ENCODE measurements at regions not wholly inside any gene's neighbourhood (a gene's known extent, or its start where the extent isn't known, plus 50 kb on each side); places are given as distances from the start of the nearest gene placed in this dataset.

DNA sequence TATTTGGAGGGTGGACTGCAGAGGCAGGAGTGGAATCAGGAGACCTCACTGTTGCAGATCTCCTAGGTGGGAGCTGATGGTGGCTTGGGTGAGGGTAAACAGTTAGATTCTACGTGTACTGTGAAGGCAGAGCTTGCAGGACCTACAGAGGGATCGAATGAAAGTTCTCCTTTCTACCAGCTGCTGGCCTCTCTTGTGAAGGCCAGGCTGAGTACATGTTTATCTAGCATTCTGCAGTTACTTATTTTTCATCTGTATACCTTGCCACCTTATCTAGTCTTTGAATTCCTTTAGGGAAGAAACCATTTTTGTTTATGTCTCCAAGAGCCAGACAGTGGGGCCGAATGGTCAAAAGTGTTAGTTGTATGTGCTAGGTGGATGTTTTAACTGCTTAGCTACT is 57.6 kb downstream of the PTTG1 start:
- Histone ChIP-seq H3K9ac (ENCODE audit: low read depth, low read length) (no peak overlapping the region), H3K36me3 (ENCODE audit: insufficient read depth, low read length) (no peaks in the 10 kb centered on the region), H3K9me3 (ENCODE audit: control insufficient read depth, insufficient read depth, low read length) (no peaks in the 10 kb centered on the region), H3K4me1 (ENCODE audit: insufficient read depth, low read length) (peaks cover 36% of the 10 kb centered on the region)

GRCh38 chr5:160479926-160480325 is 58.3 kb downstream of the PTTG1 start:
- Histone ChIP-seq H3K9ac (ENCODE audit: low read depth, low read length) (no peak overlapping the region), H3K36me3 (ENCODE audit: insufficient read depth, low read length) (no peaks in the 10 kb centered on the region)

GRCh38 chr5:160480652-160481051 is 59.0 kb downstream of the PTTG1 start:
- Histone ChIP-seq H3K4me1 (ENCODE audit: insufficient read depth, low read length) (peaks cover 50% of the 10 kb centered on the region), H3K36me3 (ENCODE audit: insufficient read depth, low read length) (no peaks in the 10 kb centered on the region), H3K9ac (ENCODE audit: low read depth, low read length) (no peak overlapping the region), H3K9me3 (ENCODE audit: control insufficient read depth, insufficient read depth, low read length) (no peaks in the 10 kb centered on the region)

More at GRCh38 chr5:160479926-160480325, 58.3 kb downstream of the PTTG1 start:
- Histone ChIP-seq H3K9me3 (ENCODE audit: control insufficient read depth, insufficient read depth, low read length) (no peaks in the 10 kb centered on the region), H3K4me1 (ENCODE audit: insufficient read depth, low read length) (peaks cover 43% of the 10 kb centered on the region)

DNA sequence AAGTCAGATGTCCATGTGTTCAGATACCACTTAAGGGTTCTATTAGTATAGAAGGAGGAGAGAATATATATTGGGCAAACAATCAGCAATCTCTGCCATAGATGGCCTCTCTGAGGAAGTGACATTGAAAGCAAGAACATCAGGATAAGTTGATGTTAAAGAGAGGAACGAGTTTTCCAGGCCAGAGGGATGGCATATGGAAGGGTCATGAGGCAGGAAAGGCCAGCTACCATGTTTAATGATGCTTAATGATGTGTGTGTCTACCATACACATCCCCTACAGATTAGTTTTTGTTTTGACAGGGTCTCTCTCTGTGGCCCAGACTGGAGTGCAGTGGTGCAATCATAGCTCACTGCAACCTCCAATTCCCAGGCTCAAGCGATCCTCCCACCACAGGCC is 63.0 kb downstream of the PTTG1 start:
- H3K36me3 ChIP-seq (ENCODE audit: insufficient read depth, low read length): no peaks in the 10 kb centered on the region
- H3K9me3 ChIP-seq (ENCODE audit: control insufficient read depth, insufficient read depth, low read length): no peaks in the 10 kb centered on the region
- H3K9ac ChIP-seq (ENCODE audit: low read depth, low read length): no peak overlapping the region
- H3K4me1 ChIP-seq (ENCODE audit: insufficient read depth, low read length): peaks cover 26% of the 10 kb centered on the region

GRCh38 chr5:160485364-160485969 is 63.8 kb downstream of the PTTG1 start:
- peaks cover 23% of the 10 kb centered on the region for H3K4me1 ChIP-seq (ENCODE audit: insufficient read depth, low read length)
- H3K9me3 ChIP-seq (ENCODE audit: control insufficient read depth, insufficient read depth, low read length): no peaks in the 10 kb centered on the region
- H3K36me3 ChIP-seq (ENCODE audit: insufficient read depth, low read length): no peaks in the 10 kb centered on the region
- H3K9ac ChIP-seq (ENCODE audit: low read depth, low read length): no peak overlapping the region

- Histone ChIP-seq H3K36me3 (ENCODE audit: insufficient read depth, low read length) (no peaks in the 10 kb centered on the region), H3K9ac (ENCODE audit: low read depth, low read length) (no peak overlapping the region)
Measured at GRCh38 chr5:160486573-160486972, 64.9 kb downstream of the PTTG1 start.

DNA sequence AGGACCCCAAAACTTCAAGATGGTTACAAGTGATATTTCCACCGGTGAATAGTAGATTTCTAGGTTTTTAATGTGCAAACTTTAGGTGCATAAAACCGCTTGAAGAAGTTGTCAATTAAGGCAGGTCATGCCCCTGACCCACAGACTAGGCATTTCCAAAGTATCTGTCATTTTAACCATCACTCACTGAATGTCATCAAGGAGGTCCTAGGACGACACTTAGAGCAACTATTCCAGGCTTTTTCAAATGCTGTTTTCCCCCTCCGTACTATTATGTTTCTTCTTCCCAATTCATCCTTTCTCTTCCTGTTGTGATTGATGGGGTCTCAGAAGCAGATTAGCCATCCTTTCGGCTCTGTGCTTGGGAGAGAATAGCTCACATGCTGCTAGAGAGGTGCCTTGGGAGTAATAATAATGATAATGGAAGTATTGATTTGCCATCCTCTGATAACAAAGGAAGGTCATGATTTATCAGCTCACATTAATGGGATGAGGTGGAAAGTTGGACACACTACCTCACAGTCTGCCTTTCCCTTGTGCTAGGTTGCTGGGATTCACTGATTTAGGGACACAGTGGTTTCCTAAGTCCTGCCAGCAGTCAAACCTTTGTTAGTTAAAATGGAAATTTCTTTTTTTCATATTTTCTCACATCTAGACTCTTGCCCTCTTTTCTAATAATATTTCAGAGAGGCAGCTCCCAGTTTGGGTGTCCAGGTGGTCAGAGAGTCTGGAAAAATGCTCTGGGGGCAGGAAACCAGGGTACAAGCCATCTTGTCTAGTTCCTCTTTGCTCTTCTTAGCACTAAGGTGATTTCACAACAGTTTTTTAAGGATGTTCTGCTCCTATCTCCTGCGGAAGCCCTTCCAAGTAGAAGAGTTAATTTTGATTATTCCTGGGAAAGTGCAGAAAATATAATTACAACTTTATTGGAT is 67.0 kb downstream of the PTTG1 start:
- H3K4me1 ChIP-seq (ENCODE audit: insufficient read depth, low read length): peaks cover 21% of the 10 kb centered on the region
- no peaks in the 10 kb centered on the region for H3K9me3 ChIP-seq (ENCODE audit: control insufficient read depth, insufficient read depth, low read length)
- no peak overlapping the region for H3K9ac ChIP-seq (ENCODE audit: low read depth, low read length)
- no peaks in the 10 kb centered on the region for H3K36me3 ChIP-seq (ENCODE audit: insufficient read depth, low read length)

More at GRCh38 chr5:160486573-160486972, 64.9 kb downstream of the PTTG1 start:
- Histone ChIP-seq H3K4me1 (ENCODE audit: insufficient read depth, low read length) (peaks cover 21% of the 10 kb centered on the region), H3K9me3 (ENCODE audit: control insufficient read depth, insufficient read depth, low read length) (no peaks in the 10 kb centered on the region)

DNA sequence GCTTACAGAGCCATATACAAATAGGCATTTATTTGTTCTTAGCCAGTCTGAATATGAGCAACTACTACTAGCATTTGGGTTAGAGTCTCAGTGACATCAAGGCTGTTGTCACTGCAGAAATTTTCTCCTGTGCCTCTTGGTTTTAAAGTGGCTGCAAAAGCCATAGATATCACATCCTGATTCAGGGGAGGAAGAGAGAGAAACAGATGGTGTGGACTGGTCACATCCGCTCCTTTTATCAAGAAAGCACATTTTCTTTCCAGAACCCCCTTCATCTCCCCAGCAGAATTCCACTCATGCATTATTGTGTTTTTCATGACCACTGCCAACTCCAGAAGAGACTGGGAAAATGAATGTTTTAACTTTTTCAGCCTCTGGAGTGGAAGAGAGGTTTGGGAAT is 69.8 kb downstream of the PTTG1 start:
- no peaks in the 10 kb centered on the region for H3K4me1 ChIP-seq (ENCODE audit: insufficient read depth, low read length)
- no peaks in the 10 kb centered on the region for H3K36me3 ChIP-seq (ENCODE audit: insufficient read depth, low read length)
- H3K9ac ChIP-seq (ENCODE audit: low read depth, low read length): no peak overlapping the region
- no peaks in the 10 kb centered on the region for H3K9me3 ChIP-seq (ENCODE audit: control insufficient read depth, insufficient read depth, low read length)

- Histone ChIP-seq H3K4me1 (ENCODE audit: insufficient read depth, low read length) (no peaks in the 10 kb centered on the region), H3K9ac (ENCODE audit: low read depth, low read length) (no peak overlapping the region), H3K36me3 (ENCODE audit: insufficient read depth, low read length) (no peaks in the 10 kb centered on the region), H3K9me3 (ENCODE audit: control insufficient read depth, insufficient read depth, low read length) (no peaks in the 10 kb centered on the region)
Measured at GRCh38 chr5:160492565-160492964, 70.9 kb downstream of the PTTG1 start.

DNA sequence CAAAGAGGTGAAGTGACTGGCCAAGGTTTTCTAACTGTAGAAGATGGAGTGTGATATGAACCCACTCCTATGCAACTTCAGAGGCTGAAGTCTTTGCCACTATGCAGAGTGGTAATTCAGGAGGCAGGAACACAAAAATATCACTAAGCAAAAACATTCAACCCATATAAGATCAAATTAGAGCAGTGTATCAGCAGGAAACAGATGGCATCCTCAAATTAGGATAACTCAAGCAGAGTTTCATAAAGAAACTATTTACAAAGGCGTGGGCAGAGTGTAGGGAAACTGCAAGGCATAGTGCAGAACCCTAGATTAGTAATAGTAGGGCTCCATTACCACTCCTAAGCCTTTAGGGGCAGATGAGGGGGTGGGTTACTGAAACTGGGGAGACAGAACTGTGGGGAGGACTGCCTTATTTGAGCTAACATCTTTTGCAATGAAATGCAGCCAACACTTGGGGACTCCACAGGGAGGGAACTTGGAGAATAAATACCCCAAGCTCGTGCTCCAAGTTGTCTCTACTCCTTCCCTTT is 72.2 kb downstream of the PTTG1 start:
- Histone ChIP-seq H3K4me1 (ENCODE audit: insufficient read depth, low read length) (no peaks in the 10 kb centered on the region), H3K9me3 (ENCODE audit: control insufficient read depth, insufficient read depth, low read length) (no peaks in the 10 kb centered on the region), H3K9ac (ENCODE audit: low read depth, low read length) (no peak overlapping the region), H3K36me3 (ENCODE audit: insufficient read depth, low read length) (no peaks in the 10 kb centered on the region)

DNA sequence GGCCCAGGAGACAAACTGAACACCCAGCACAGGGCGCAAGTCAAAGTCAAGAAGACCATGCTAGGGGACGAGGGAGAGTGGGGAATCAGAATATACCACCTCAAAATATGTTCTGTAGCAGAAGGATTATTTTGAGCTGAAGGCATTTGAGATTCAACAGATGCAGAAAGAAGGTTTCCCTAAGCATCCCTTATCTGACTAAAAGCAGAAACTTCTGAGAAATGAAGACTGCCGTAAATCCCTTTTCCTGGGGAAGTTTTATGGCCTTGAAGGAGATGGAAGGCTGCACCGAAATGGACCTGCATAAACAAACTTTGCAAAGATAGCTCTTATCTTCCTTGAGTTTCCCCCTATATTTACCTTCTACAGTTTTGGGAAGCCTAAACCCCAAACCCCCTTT is 72.8 kb downstream of the PTTG1 start:
- Histone ChIP-seq H3K9ac (ENCODE audit: low read depth, low read length) (no peak overlapping the region), H3K36me3 (ENCODE audit: insufficient read depth, low read length) (no peaks in the 10 kb centered on the region), H3K9me3 (ENCODE audit: control insufficient read depth, insufficient read depth, low read length) (no peaks in the 10 kb centered on the region), H3K4me1 (ENCODE audit: insufficient read depth, low read length) (no peaks in the 10 kb centered on the region)

- Histone ChIP-seq H3K9me3 (ENCODE audit: control insufficient read depth, insufficient read depth, low read length) (no peaks in the 10 kb centered on the region), H3K9ac (ENCODE audit: low read depth, low read length) (no peak overlapping the region), H3K36me3 (ENCODE audit: insufficient read depth, low read length) (no peaks in the 10 kb centered on the region), H3K4me1 (ENCODE audit: insufficient read depth, low read length) (no peaks in the 10 kb centered on the region)
Measured at GRCh38 chr5:160496334-160496733, 74.7 kb downstream of the PTTG1 start.

DNA sequence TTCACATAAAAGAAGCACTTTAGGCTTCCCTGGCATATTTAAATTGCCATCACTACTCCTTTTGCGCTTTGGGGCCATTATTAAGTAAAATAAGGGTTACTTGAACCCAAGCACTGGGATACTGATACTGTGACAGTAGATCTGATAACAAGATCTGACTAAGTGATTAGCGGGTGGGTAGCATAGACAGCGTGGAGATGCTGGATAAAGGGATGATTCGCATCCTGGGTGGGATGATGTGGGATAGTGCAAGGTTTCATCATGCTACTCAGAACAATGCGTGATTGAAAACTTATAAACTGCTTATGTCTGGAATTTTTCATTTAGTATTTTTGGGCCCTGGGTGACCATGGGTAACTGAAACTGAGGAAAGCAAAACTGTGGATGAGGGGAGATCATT is 75.1 kb downstream of the PTTG1 start:
- Histone ChIP-seq H3K9me3 (ENCODE audit: control insufficient read depth, insufficient read depth, low read length) (no peaks in the 10 kb centered on the region), H3K4me1 (ENCODE audit: insufficient read depth, low read length) (no peaks in the 10 kb centered on the region), H3K36me3 (ENCODE audit: insufficient read depth, low read length) (no peaks in the 10 kb centered on the region), H3K9ac (ENCODE audit: low read depth, low read length) (no peak overlapping the region)

- H3K36me3 ChIP-seq (ENCODE audit: insufficient read depth, low read length): no peaks in the 10 kb centered on the region
- H3K4me1 ChIP-seq (ENCODE audit: insufficient read depth, low read length): no peaks in the 10 kb centered on the region
- H3K9me3 ChIP-seq (ENCODE audit: control insufficient read depth, insufficient read depth, low read length): no peaks in the 10 kb centered on the region
- no peak overlapping the region for H3K9ac ChIP-seq (ENCODE audit: low read depth, low read length)
Measured at GRCh38 chr5:160497878-160498277, 76.2 kb downstream of the PTTG1 start.
